ENCODE measurements at regions not wholly inside any gene's neighbourhood (a gene's known extent, or its start where the extent isn't known, plus 50 kb on each side); places are given as distances from the start of the nearest gene placed in this dataset.

- Mint-ChIP-seq H3K36me3 (peaks cover 75% of the 10 kb centered on the region), H3K27ac (no peak overlapping the region), H3K4me1 (no peaks in the 10 kb centered on the region), H3K9me3 (peaks cover 82% of the 10 kb centered on the region), H3K4me3 (no peak overlapping the region), H3K27me3 (ENCODE audit: low read depth) (peaks cover 6% of the 10 kb centered on the region; the same call in 1 of the 2 replicates)
- ChIA-PET POLR2A (interaction anchor here (0.7 kb wide), 1 partner anchor 808 kb away, joined by 3 read pairs; no protein-coding TSS in a partner anchor), CTCF (no interaction called here)
- TF ChIP-seq ZNF121 (CRISPR knock-in tag; IDR thresholded peaks at IDR 0.05) (no peak), NR2C2 (CRISPR knock-in tag; IDR thresholded peaks at IDR 0.05) (no peak), ZNF263 (CRISPR knock-in tag; IDR thresholded peaks at IDR 0.05; ENCODE audit: low read depth) (no peak), MAX (CRISPR knock-in tag; IDR thresholded peaks at IDR 0.05) (no peak), FOXJ3 (CRISPR knock-in tag; IDR thresholded peaks at IDR 0.05; ENCODE audit: borderline replicate concordance) (no peak), USF2 (CRISPR knock-in tag; IDR thresholded peaks at IDR 0.05) (no peak), ESRRA (CRISPR knock-in tag; IDR thresholded peaks at IDR 0.05; ENCODE audit: borderline replicate concordance) (no peak), TP53 (CRISPR knock-in tag; IDR thresholded peaks at IDR 0.05) (no peak), ATF1 (CRISPR knock-in tag; IDR thresholded peaks at IDR 0.05) (no peak), AFF4 (CRISPR knock-in tag; IDR thresholded peaks at IDR 0.05; ENCODE audit: borderline replicate concordance) (no peak), CREB1 (CRISPR knock-in tag; IDR thresholded peaks at IDR 0.05) (no peak)
- DNase-seq (ENCODE audit: low spot score), result no peak
- ATAC-seq, result no peak
Observed at GRCh38 chr12:128012110-128012509, 254.9 kb upstream of the TMEM132C start.

GRCh38 chr12:128015276-128015675, 251.7 kb upstream of the TMEM132C start:
- POLR2A ChIA-PET, result no interaction called here
- DNase-seq (ENCODE audit: low spot score) (no peak), ATAC-seq (no peak)
- no peaks in the 10 kb centered on the region for H3K4me1 Mint-ChIP-seq
- peaks cover 13% of the 10 kb centered on the region; the same call in 1 of the 2 replicates for H3K27me3 Mint-ChIP-seq (ENCODE audit: low read depth)
- peaks cover 76% of the 10 kb centered on the region for H3K36me3 Mint-ChIP-seq
- no peak for TF ChIP-seq ZNF138 (CRISPR knock-in tag; conservative IDR thresholded peaks at IDR 0.05)
- TF ChIP-seq E2F4 (CRISPR knock-in tag; IDR thresholded peaks at IDR 0.05; ENCODE audit: borderline replicate concordance, low read depth), result no peak
- no peak for TF ChIP-seq ZBTB21 (CRISPR knock-in tag; IDR thresholded peaks at IDR 0.05; ENCODE audit: borderline replicate concordance)
- TF ChIP-seq ZNF425 (CRISPR knock-in tag; conservative IDR thresholded peaks at IDR 0.05), result no peak
- CTCF ChIA-PET, result no interaction called here
- peaks cover 77% of the 10 kb centered on the region for H3K9me3 Mint-ChIP-seq
- no peak overlapping the region for H3K4me3 Mint-ChIP-seq
- no peak overlapping the region for H3K27ac Mint-ChIP-seq
